KMS-11 (cell line): ENCODE measurements at regions not wholly inside any gene's neighbourhood (a gene's known extent, or its start where the extent isn't known, plus 50 kb on each side); places are given as distances from the start of the nearest gene placed in this dataset.
"Not testable (repeated sequence)": the region's sequence is repeated elsewhere in the genome, so short reads cannot be mapped to it uniquely, and the experiment has no call there.

Source experiments
- H2AFZ ChIP-seq: fragments of 200-600 bp; sonication (generic); 2 replicates; pipeline ENCODE4 v1.6.1; 2016; ENCODE audit warnings: antibody characterized with exemption, mixed run types, low read depth
- H3K27ac ChIP-seq: fragments of 200-600 bp; sonication (generic); 2 replicates; pipeline ENCODE4 v1.6.1; 2016; ENCODE audit warnings: mild to moderate bottlenecking, mixed run types
- H3K27me3 ChIP-seq: fragments of 200-600 bp; sonication (generic); 2 replicates; pipeline ENCODE4 v1.6.1; 2017; ENCODE audit warnings: mild to moderate bottlenecking, low read depth, mixed run types, moderate library complexity; ENCODE audit not compliant: insufficient read depth
- H3K36me3 ChIP-seq: fragments of 200-600 bp; sonication (generic); 2 replicates; pipeline ENCODE4 v1.6.1; 2017; ENCODE audit warnings: mild to moderate bottlenecking, mixed run types; ENCODE audit not compliant: insufficient read depth
- H3K4me1 ChIP-seq: fragments of 200-600 bp; sonication (generic); 2 replicates; pipeline ENCODE4 v1.6.1; 2016; ENCODE audit warnings: mild to moderate bottlenecking, low read depth, mixed run types; ENCODE audit not compliant: poor library complexity, severe bottlenecking
- H3K4me2 ChIP-seq: fragments of 200-600 bp; sonication (generic); 2 replicates; pipeline ENCODE4 v1.7.0; 2016; ENCODE audit warnings: mild to moderate bottlenecking, mixed run types
- H3K4me3 ChIP-seq: fragments of 200-600 bp; sonication (generic); IDR thresholded peaks from 2 replicates; pipeline ENCODE4 v1.6.1; 2017; ENCODE audit warnings: low read depth, low read length, mixed read lengths; ENCODE audit not compliant: insufficient read depth
- H3K79me2 ChIP-seq: fragments of 200-600 bp; sonication (generic); 2 replicates; pipeline ENCODE4 v1.6.1; 2016; ENCODE audit warnings: low read depth, mixed run types; ENCODE audit not compliant: insufficient read depth
- H3K9ac ChIP-seq: fragments of 200-600 bp; sonication (generic); 2 replicates; pipeline ENCODE4 v1.6.1; 2016; ENCODE audit warnings: mild to moderate bottlenecking, mixed run types
- H4K20me1 ChIP-seq: fragments of 200-600 bp; sonication (generic); 2 replicates; pipeline ENCODE4 v1.6.1; 2016; ENCODE audit warnings: mild to moderate bottlenecking, mixed run types; ENCODE audit not compliant: insufficient read depth
- TF ChIP-seq, protein P1 (sequence below): fragments of 200-600 bp; sonication (generic); conservative IDR thresholded peaks from 2 replicates; pipeline ENCODE4 v1.6.1; 2017; ENCODE audit warnings: low read depth, mild to moderate bottlenecking, antibody characterized with exemption, low read length, moderate library complexity, mixed read lengths

DNA sequence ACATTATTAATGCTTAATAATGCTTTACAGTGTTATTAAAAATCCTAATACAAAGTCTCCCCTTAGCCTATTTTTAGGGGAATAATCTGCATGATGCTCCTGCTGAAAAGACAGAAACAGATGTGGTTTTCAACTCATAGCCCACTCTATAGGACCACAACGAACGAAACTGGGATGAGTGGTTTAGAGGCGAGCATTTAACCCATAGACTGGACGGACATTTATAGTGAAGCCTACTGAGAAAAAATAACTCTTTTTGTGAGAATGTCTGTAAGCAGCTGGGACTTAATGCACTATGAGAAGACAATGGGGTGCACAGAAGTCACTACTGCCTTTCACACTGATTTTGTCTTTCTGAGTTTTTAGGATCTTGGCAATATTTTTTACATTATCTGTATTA lies 1599.6 kb upstream of the B3GALT2 start:
- H3K4me2 ChIP-seq = peak overlapping the region; percentile 50
- H3K79me2 ChIP-seq = no peaks in the 10 kb centered on the region
- H2AFZ ChIP-seq = no peak overlapping the region
- H3K36me3 ChIP-seq = no peaks in the 10 kb centered on the region
- peaks cover 29% of the 10 kb centered on the region for H3K4me1 ChIP-seq
- TF ChIP-seq, protein P1, sequence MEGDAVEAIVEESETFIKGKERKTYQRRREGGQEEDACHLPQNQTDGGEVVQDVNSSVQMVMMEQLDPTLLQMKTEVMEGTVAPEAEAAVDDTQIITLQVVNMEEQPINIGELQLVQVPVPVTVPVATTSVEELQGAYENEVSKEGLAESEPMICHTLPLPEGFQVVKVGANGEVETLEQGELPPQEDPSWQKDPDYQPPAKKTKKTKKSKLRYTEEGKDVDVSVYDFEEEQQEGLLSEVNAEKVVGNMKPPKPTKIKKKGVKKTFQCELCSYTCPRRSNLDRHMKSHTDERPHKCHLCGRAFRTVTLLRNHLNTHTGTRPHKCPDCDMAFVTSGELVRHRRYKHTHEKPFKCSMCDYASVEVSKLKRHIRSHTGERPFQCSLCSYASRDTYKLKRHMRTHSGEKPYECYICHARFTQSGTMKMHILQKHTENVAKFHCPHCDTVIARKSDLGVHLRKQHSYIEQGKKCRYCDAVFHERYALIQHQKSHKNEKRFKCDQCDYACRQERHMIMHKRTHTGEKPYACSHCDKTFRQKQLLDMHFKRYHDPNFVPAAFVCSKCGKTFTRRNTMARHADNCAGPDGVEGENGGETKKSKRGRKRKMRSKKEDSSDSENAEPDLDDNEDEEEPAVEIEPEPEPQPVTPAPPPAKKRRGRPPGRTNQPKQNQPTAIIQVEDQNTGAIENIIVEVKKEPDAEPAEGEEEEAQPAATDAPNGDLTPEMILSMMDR = no peak
- H3K27ac ChIP-seq = peak overlapping the region; percentile 16; the same call in 1 of the 2 replicates
- peak overlapping the region; percentile 63 for H3K4me3 ChIP-seq
- no peak overlapping the region for H3K9ac ChIP-seq
- H4K20me1 ChIP-seq = no peaks in the 10 kb centered on the region
- H3K27me3 ChIP-seq = no peaks in the 10 kb centered on the region

DNA sequence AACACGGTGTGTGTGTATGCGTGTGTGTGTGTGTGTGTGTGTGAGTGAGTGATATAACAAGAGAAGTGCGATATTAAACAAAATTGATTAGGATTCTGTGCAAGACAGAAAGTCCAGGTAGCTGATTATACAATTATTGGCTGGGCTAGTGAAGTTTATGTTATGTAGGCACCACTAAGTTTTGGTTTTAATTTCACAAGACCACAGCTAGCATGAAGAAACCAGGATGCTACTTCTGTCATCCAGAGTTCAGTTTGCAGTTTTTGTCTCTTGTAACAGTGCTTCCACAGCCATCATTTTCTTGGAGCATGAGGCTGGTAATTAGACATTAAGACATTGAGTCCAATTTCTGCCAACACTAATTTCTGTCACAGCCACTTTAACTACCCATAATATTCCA lies 1590.2 kb upstream of the B3GALT2 start:
- H4K20me1 ChIP-seq = no peaks in the 10 kb centered on the region
- H3K4me2 ChIP-seq = peak overlapping the region; percentile 0; the same call in 1 of the 2 replicates

GRCh38 chr1:194774535-194774934 lies 1588.1 kb upstream of the B3GALT2 start:
- TF ChIP-seq, protein P1 = no peak
- Histone ChIP-seq H4K20me1 (no peaks in the 10 kb centered on the region), H3K4me2 (no peak overlapping the region), H3K9ac (no peak overlapping the region), H3K4me3 (no peak overlapping the region), H3K4me1 (peaks cover 21% of the 10 kb centered on the region), H3K79me2 (no peaks in the 10 kb centered on the region), H2AFZ (no peak overlapping the region), H3K27ac (no peak overlapping the region), H3K36me3 (no peaks in the 10 kb centered on the region), H3K27me3 (no peaks in the 10 kb centered on the region)

More for the DNA sequence above, 1590.2 kb upstream of the B3GALT2 start:
- H3K9ac ChIP-seq = no peak overlapping the region
- no peak overlapping the region for H2AFZ ChIP-seq
- H3K36me3 ChIP-seq = no peaks in the 10 kb centered on the region
- H3K4me1 ChIP-seq = peaks cover 21% of the 10 kb centered on the region
- TF ChIP-seq, protein P1 = no peak
- H3K27me3 ChIP-seq = no peaks in the 10 kb centered on the region
- H3K27ac ChIP-seq = no peak overlapping the region
- H3K4me3 ChIP-seq = no peak overlapping the region
- no peaks in the 10 kb centered on the region for H3K79me2 ChIP-seq

GRCh38 chr1:194755241-194755994 lies 1569.0 kb upstream of the B3GALT2 start:
- H3K79me2 ChIP-seq = no peaks in the 10 kb centered on the region
- no peak overlapping the region for H3K27ac ChIP-seq
- H3K27me3 ChIP-seq = no peaks in the 10 kb centered on the region
- no peaks in the 10 kb centered on the region for H3K36me3 ChIP-seq
- no peaks in the 10 kb centered on the region for H4K20me1 ChIP-seq
- H3K9ac ChIP-seq = no peak overlapping the region
- no peak overlapping the region for H3K4me2 ChIP-seq
- no peak overlapping the region for H3K4me3 ChIP-seq
- peaks cover 11% of the 10 kb centered on the region for H3K4me1 ChIP-seq
- no peak overlapping the region for H2AFZ ChIP-seq
- TF ChIP-seq, protein P1 = no peak

GRCh38 chr1:194738843-194739242 lies 1552.4 kb upstream of the B3GALT2 start:
- H3K27me3 ChIP-seq, H3K27ac ChIP-seq, H3K9ac ChIP-seq, H3K4me1 ChIP-seq, H2AFZ ChIP-seq, H3K4me3 ChIP-seq, H4K20me1 ChIP-seq, H3K4me2 ChIP-seq, H3K79me2 ChIP-seq, H3K36me3 ChIP-seq: not testable (repeated sequence)
